ENCODE measurements at regions not wholly inside any gene's neighbourhood (a gene's known extent, or its start where the extent isn't known, plus 50 kb on each side); places are given as distances from the start of the nearest gene placed in this dataset.
"Not testable (repeated sequence)": the region's sequence is repeated elsewhere in the genome, so short reads cannot be mapped to it uniquely, and the experiment has no call there.

- no peaks in the 10 kb centered on the region for H3K36me3 ChIP-seq
- no peak for DNase-seq (ENCODE audit: low spot score in 2 of 2)
- no peak overlapping the region for H3K27ac ChIP-seq
- TF ChIP-seq CTCF (IDR thresholded peaks at IDR 0.05) (no peak), POLR2A (IDR thresholded peaks at IDR 0.05) (no peak), EP300 (IDR thresholded peaks at IDR 0.05) (no peak)
- H3K4me1 ChIP-seq = no peaks in the 10 kb centered on the region
- no peak overlapping the region for H3K4me3 ChIP-seq
- H3K9me3 ChIP-seq = peaks cover 0 to 8% (median 2%) of the 10 kb centered on the region in 4 donors
- WGBS, 2 donors = 80 to 81% methylated on average over 8 to 10 of the region's 10 CpGs
- H3K27me3 ChIP-seq = no peaks in the 10 kb centered on the region
Observed at GRCh38 chr2:31778153-31778552, 197.4 kb upstream of the SRD5A2 start.

- Histone ChIP-seq H3K27ac (no peak overlapping the region), H3K4me3 (no peak overlapping the region), H3K36me3 (no peaks in the 10 kb centered on the region), H3K27me3 (no peaks in the 10 kb centered on the region), H3K9me3 (no peaks in the 10 kb centered on the region), H3K4me1 (no peaks in the 10 kb centered on the region)
- TF ChIP-seq POLR2A (IDR thresholded peaks at IDR 0.05) (no peak), CTCF (IDR thresholded peaks at IDR 0.05) (no peak), EP300 (IDR thresholded peaks at IDR 0.05) (no peak)
- no peak for DNase-seq (ENCODE audit: low spot score in 2 of 2)
- WGBS, 2 donors = 84 to 85% methylated on average over 2 of the region's 2 CpGs
Observed at GRCh38 chr2:31770741-31771140, 190.0 kb upstream of the SRD5A2 start.

- DNase-seq (ENCODE audit: low spot score in 2 of 2) = no peak
- Histone ChIP-seq H3K27ac (no peak overlapping the region), H3K4me3 (no peak overlapping the region), H3K36me3 (no peaks in the 10 kb centered on the region), H3K9me3 (peaks cover 0 to 5% (median 0%) of the 10 kb centered on the region in 4 donors), H3K4me1 (no peaks in the 10 kb centered on the region), H3K27me3 (no peaks in the 10 kb centered on the region)
- 33 to 42% methylated on average over 2 of the region's 2 CpGs for WGBS, 2 donors
- no peak for TF ChIP-seq CTCF (IDR thresholded peaks at IDR 0.05)
- no peak for TF ChIP-seq POLR2A (IDR thresholded peaks at IDR 0.05)
- TF ChIP-seq EP300 (IDR thresholded peaks at IDR 0.05) = no peak
Observed at GRCh38 chr2:31765078-31765945, 184.6 kb upstream of the SRD5A2 start.

- TF ChIP-seq POLR2A (IDR thresholded peaks at IDR 0.05) = no peak
- no peak for TF ChIP-seq CTCF (IDR thresholded peaks at IDR 0.05)
- TF ChIP-seq EP300 (IDR thresholded peaks at IDR 0.05) = no peak
- 40 to 48% methylated on average over 2 of the region's 2 CpGs for WGBS, 2 donors
- Histone ChIP-seq H3K9me3 (peaks cover 0 to 10% (median 0%) of the 10 kb centered on the region in 4 donors), H3K27ac (no peak overlapping the region), H3K36me3 (no peaks in the 10 kb centered on the region), H3K4me3 (no peak overlapping the region), H3K4me1 (no peaks in the 10 kb centered on the region), H3K27me3 (no peaks in the 10 kb centered on the region)
- no peak for DNase-seq (ENCODE audit: low spot score in 2 of 2)
Observed at GRCh38 chr2:31764169-31764568, 183.4 kb upstream of the SRD5A2 start.

GRCh38 chr2:31762085-31762484, 181.3 kb upstream of the SRD5A2 start:
- no peak overlapping the region for H3K27ac ChIP-seq
- no peaks in the 10 kb centered on the region for H3K27me3 ChIP-seq
- no peaks in the 10 kb centered on the region for H3K36me3 ChIP-seq
- H3K4me1 ChIP-seq = no peaks in the 10 kb centered on the region
- TF ChIP-seq POLR2A (IDR thresholded peaks at IDR 0.05) = no peak
- no peak for TF ChIP-seq CTCF (IDR thresholded peaks at IDR 0.05)
- TF ChIP-seq EP300 (IDR thresholded peaks at IDR 0.05) = no peak
- 48 to 60% methylated on average over 2 of the region's 2 CpGs for WGBS, 2 donors
- no peak overlapping the region for H3K4me3 ChIP-seq
- peaks cover 0 to 10% (median 0%) of the 10 kb centered on the region in 4 donors for H3K9me3 ChIP-seq
- DNase-seq (ENCODE audit: low spot score in 2 of 2) = no peak

- WGBS, 2 donors = 83 to 94% methylated on average over 2 of the region's 2 CpGs
- H3K9me3 ChIP-seq = peaks cover 0 to 41% (median 0%) of the 10 kb centered on the region in 4 donors
- DNase-seq (ENCODE audit: low spot score in 2 of 2); H3K36me3 ChIP-seq; H3K27me3 ChIP-seq; H3K27ac ChIP-seq; H3K4me3 ChIP-seq; H3K4me1 ChIP-seq: not testable (repeated sequence)
Observed at GRCh38 chr2:31757351-31757750, 176.6 kb upstream of the SRD5A2 start.

- not testable (repeated sequence) for H3K4me1 ChIP-seq; H3K27me3 ChIP-seq; H3K27ac ChIP-seq; H3K36me3 ChIP-seq; DNase-seq (ENCODE audit: low spot score in 2 of 2); H3K4me3 ChIP-seq
- 91 to 97% methylated on average over 6 to 12 of the region's 13 CpGs for WGBS, 2 donors
- H3K9me3 ChIP-seq = peaks cover 0 to 33% (median 2%) of the 10 kb centered on the region in 4 donors
Observed at GRCh38 chr2:31748746-31749145, 168.0 kb upstream of the SRD5A2 start.
